ENCODE measurements at regions not wholly inside any gene's neighbourhood (a gene's known extent, or its start where the extent isn't known, plus 50 kb on each side); places are given as distances from the start of the nearest gene placed in this dataset.

DNA sequence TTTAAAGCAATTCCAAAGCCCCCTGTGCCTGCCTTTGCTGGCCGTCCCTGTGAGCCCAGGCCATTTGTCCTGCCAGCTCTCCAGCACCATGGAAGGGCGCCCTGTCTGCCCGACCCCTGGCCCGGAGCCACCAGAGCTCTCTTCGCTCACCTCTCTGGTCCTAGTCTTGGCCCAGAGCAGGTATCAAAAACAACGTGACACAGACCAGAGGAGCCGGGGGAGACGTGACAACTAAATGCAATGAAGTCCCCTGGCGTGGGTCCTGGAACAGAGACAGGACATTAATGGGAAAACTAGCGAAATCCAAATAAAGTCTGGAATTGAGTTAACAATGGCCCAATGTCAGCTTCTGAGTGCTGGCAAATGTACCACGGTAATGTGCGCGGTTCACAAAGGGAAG is 83.2 kb upstream of the DIO3 start:
- no peak for DNase-seq

DNA sequence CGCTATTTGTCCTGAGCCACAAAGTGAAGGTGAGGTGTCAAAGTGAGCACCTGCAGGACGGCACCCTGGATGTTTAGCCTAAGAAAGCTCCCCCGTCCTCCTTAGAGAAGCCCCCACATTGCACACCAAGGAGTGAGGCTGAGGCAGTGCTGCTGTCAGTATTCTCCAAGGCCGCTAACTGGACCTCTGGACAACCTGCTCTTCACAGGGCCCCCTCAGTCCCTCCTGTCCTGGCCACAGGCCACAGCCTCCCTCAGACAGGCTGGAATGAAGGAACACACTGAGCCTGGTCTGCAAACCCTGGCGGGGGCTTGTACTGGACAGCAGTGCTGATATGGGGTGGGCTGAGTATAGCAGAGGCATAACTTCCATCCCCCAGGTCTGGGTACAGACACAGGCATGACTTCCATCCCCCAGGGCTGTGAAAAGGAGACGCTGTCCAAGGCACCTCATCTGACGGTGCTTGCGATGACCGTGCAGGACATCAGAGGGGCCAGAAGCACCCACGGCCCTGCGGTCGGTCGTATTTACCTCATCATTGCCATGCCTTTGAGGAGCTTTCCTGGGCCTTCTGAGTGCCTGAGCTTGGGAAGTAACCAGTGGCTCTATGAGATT is 82.4 kb upstream of the DIO3 start:
- no peak for DNase-seq

DNA sequence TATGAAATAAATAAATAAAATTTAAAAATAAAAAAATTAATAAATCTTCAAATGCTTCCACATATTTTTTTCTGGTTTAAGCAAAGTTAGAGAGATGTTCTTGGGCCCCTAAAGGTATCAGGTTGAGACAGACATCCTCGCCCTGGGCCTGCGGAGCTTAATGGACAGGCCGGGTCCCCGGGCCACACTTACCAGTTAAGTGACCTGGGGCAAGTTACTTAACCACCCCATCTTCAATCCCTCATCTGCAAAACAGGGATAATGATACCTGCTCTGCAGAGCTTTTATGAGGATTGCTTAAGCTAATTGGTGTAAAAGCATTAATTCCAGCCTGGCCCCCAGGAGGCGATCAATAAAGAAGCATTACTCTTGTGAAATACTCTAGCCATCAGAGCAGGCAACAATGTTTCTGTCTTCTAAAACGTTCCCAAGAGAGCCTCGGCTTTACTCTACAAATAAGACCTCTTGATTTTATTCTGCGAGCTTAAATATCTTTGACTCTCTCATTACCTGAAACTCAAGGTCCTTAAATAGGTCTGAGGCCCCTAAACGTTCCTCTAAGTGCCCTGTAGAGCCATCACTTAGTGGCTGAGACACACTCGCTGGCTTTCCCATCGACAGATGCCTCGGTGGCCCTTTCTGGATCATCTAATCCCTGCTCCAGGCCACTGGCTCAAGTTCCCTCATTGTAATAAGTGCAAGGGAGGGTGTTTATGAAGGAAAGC is 81.1 kb upstream of the DIO3 start:
- DNase-seq: no peak

DNA sequence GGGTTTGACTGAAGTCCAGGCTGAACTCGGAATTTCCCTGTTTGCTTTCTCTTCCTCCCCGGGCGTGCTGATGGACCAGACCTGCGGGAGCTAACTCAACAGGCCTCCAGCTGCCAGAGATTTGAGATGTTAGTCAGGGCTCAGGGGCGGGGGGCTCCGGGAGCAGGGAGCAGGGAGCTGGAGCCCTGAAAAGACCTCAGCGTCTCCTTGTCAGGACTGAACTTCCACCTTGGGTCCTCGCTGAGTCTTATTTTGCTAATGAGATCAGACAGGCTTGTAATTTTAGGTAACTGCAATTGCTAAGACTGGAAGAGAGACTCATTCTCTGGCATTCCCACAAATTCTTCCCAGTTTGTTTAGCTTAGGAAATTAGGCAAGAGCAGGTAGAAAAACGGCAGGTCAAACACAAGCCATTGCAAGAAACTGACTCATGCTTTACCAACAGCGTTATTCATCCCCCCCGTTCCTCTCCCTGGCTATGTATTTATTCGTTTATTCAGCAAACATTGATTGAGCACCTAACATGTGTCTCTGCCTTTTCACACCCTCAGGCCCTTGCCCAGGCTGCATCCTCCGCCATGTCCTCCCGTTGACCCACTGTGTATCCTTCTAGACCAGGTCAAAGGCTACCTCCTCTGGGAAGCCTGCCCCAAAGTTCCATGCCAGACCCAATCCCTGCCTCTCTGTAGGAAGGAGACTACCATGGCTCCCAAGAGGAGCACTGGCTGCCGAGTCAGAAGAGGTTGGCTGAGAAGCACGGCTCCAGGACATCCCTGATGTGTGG is 80.4 kb upstream of the DIO3 start:
- no peak for DNase-seq

DNA sequence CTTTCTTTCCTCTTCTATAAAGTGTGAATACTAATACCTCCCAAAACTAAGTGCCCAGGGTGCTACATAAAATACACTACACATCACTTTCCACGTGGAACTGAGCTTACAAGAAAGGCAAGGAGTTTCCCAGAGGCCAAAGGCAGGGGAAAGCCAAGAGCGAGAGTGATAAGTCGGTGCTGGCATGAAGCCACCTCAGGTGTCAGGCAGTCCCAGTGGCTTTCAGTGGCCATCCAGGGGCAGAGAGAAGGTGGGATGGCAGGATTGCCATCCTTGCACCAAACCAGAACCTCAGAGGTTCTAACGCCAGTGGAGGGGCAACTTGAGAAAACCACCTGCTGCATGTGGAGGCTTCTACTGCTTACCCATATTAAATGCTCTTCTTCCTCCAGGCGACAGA is 79.7 kb upstream of the DIO3 start:
- no peak for DNase-seq

DNA sequence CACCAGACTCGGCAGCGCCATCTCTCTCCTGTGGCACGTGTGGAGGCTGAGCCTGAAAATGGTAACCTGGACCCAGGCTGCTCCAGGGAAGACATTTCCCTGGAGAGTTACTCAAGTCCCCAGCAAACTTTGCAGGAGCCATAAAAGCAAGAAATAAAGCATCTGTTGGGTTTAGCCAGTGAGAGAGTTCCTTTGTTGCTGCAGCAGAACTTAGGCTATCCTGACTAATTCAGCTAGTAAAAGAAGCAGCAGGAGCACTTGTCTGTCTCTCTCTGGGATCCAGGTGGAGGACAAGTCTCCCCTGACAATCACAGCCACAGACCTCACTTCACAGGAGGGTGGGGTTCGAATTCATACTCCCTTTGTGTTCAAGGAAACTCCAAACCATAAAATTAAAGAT is 79.2 kb upstream of the DIO3 start:
- DNase-seq: no peak

DNA sequence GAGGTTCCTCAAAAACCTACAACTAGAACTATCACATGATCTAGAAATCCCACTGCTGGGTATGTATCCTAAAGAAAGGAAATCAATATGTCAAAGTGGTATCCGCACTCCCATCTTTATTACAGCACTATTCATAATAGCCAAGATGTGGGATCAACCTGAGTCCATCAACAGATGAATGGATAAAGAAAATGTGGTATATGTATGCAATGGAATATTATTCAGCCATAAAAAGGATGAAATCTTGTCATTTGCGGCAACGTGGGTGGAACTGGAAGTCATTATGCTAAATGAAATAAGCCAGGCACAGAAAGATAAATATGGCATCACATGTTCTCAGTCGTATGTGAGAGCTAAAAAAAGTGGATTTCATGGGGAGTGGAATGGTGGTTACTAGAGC is 77.5 kb upstream of the DIO3 start:
- DNase-seq: no peak

DNA sequence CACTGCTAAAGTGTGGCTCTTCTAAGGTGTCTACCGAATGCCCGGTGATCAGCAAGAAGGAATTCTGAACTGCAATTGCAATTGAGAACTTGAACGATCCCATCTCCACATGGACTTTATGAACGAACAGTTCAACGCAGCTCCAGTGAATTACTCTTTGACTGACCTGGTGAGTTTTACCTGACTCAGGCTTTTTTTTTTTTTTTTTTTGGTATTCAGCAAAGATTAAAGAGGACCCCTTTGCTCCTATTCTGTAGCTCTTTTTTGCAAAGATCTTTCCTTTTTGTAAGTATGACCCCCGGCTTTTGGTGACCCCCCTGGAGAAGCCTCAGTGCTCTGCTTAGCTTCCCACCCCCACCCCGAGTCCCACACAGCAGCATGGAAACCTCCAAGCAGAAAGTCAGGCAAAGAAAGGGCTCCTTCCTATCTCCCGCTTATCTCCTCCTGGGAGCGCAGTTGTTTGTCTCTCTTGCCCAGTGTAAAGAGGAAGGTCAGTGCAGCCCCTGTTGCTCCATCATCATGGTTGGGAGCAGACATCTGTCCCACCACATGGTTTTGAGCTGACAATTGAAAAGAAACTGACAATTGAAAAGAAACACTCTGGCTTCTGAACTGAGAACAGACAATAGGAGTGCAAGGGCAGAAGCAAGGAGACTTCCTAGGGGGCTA is 72.1 kb upstream of the DIO3 start:
- no peak for DNase-seq

DNA sequence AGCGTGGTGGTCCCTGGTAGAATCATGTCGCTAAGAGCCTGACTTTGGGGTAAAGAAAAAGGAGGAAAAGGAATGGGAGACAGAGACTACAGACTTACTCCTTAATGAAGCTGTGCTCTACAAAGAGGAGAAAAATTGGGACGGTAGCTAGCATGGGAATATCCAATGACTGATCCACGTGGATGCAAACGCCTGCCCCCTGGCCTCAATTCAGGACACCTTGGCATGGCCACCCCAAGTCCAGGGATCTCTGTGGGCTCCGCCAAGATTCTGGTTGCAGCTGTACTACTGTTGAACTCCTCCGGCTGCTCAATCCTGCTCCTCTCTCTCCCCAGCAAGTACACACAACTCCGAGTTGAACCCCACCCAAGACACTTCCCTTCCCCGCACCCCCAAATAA is 70.5 kb upstream of the DIO3 start:
- no peak for DNase-seq

DNA sequence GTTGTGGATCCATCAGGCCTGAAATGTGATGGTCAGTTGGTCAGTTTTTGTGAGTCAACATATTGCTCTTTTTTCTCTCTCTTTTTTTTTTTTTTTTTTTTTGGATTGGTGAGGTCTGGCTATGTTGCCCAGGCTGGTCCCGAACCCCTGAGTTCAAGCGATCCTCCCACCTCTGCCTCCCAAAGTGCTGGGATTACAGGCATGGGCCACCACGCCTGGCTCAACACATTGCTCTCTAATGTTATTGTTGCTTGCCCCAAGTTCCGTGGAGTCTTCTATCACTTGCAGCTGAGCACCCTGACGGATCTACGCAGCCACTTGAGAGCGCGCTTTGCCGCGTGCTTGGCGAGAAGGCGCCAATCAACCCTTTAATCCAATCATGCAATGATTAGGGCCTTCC is 69.5 kb upstream of the DIO3 start:
- no peak for DNase-seq

DNA sequence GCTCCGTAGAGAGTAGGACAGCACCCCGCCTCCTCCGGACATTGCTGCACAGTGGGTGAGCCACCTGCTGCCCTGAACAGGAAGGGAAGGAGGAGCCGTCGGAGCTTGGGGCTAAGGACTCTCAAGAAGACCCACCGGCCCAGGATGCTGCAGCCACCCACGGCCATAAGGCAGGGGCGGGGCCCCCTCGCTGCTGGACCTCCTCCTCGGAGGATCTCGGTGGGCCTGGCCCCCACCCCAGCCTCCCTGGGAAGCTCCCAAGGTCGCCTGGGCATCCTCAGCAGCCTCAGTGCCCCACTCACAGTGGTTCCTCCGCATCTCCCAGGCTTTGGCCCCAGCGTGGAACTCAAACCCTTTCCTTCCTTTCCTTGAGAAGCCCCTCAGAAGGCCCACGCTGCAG is 68.6 kb upstream of the DIO3 start:
- DNase-seq: no peak

DNA sequence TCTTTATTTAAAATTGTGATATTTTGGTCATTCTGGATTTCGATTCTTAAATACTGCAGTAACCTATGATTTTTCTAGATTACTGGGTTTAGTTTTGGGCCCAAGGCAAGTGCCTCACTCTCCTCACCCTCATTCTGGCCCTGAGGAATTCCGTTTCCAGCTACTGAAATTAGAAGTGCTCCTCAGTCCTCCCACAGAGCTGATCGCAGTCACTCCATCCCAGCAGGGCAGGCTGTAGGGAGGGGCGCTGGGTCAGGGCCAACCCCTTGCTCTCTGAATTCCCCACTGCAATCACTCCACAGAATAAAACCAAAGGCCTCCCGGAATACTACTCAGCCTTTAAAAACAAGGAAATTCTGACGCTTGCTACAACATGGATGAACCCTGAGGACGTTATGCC is 66.5 kb upstream of the DIO3 start:
- no peak for DNase-seq

DNA sequence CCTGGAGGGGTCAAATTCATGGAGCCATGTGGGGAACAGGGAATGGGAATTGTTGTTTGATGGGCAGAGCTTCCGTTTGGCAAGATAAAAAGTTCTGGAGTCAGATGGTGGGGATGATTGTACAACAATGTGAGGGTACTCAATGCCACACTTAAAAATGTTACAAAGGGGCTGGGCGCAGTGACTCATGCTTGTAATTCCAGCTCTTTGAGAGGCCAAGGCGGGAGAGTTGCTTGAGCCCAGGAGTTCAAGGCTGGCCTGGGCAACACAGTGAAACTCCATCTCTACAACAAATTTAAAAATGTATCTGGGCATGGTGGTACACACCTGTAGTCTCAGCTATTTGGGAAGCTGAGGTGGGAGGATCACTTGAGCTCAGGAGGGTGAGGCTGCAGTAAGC is 66.0 kb upstream of the DIO3 start:
- no peak for DNase-seq

DNA sequence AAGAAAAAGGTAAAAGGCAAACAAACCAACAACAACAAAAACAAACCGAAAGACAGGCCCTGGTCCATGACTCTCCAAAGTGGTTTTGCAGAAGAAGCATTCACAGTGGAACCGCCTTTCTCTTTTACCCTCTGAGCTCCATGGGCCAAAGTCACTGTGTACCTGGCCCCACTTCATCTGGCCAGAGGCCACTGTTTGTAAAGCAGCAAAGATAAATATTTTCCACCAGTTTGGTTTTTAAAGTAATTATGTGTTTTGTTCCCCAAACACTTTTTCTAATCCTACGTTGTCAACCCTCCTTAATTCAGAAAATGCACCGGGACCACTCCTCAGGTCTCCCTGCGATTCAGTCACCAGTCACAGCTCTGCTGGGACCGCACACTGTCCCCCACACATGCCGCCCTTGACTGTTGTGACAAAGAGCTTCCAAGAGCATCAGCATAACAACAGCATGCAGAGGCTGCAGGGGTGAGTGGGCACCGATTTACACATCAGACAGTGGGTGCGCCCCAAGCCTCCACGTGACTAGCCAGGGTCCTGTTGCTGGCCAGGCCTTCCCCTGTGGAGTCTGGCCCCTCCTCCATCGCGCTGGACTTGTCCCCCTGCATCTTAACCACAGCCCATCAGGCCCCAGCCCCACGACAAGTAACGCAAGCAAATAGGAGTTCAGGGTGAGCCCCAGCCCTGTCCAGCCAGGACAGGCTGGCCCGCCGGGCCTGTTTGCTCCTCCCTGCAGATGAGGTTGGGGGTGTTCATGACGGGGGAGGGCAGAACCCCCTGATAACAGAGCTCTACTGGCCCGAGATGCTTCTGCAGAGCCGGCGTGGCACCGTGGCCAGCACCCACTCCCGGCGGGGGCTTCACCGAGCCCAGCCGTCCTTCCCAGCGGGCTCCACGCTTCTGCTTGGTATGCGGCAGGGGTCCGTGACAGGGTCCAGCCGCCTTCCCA is 65.2 kb upstream of the DIO3 start:
- no peak for DNase-seq

DNA sequence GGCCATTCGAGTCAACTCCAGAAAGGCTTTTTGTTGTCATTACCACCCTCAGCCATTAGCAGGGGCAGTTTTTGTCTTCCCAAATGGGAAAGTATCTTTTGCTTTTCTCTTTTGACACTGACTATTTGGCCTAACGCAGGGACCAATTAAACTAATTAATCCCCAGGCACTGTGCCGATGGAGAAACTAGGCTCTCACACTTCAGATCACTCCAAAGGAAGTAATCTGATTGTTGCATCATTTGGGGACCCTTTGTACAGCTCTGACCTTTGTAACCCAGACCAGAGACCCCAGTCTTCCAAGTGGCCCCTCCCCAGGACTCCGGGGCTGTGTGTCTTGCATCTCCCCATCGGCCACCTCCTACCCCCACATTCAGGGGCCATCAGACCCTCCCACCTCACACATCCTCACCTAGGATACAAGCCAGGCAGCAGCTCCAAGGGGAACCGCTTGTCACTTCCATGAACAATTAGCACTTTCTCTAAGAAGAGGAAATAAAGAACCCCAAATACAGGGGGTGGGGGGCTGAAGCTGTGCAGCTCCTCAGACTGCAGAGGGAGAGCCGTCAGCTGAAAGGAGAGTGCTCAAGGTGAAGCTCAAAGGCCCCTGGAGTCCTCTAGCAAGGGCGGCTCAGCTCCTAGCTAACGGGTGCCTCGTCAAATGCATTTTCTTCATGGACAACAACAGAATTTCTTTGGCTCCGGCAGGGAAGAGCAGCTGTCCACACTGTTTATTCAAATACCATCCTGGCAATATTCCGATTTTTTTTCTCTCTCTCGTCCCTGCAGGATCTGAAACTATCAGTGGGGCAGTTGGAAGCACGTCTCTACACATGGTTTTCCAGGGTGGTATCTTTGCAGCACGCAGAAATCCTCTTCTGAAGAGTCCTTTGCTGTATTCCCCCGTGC is 64.3 kb upstream of the DIO3 start:
- DNase-seq: no peak

DNA sequence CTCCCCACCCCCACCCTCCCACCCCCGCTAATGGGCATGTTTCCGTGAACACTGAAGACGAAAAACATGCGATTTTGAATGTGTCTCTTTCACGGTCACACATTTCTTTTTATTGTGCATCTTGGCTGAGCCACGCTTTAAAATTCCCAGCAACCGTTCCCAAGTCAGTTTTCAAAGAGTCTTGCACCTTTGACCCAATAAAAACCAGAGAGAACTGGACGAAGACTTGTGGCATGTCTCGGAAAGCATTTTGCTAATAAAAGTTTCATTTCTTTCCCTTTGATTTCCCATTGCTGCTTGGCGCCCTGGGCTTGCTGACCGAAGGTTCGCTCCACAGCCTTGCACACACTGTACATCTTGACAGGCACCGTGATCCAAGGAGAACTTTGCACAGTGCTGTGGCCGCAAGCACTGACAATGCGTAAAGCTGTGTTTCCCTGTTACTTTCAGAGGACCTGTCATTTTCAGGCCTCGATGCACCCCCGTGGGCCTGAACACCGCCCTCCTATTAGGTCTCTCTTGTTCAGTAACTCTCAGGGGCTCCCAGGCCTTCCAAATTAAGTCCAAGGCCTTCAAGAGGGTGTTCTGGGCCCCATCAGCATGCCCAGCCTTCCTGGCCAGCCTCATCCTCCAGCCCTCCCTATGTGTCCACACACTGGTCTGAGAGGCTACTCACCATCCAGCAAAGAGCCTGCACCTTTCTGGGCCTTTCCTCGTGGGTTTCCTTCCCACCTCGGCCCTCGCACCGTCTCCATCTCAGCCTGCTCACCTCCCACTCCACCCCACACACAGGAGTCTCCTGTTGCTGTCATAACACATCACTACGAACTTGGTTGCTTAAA is 63.4 kb upstream of the DIO3 start:
- no peak for DNase-seq

DNA sequence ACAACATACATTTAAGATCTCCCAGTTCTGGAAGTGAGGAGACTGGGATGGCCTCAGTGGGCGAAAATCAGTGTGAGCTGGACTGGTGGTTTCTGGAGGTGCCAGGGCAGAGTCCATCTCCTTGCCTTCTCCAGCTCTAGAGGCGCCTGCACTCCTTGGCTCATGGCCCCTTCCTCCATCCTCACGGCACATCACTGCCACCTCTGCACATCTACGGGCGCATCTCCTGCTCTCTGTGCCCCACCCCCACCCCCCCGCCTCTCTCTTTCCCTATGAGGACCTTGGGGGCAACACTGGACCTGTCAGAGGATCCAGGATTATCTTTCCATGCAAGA is 62.8 kb upstream of the DIO3 start:
- no peak for DNase-seq

DNA sequence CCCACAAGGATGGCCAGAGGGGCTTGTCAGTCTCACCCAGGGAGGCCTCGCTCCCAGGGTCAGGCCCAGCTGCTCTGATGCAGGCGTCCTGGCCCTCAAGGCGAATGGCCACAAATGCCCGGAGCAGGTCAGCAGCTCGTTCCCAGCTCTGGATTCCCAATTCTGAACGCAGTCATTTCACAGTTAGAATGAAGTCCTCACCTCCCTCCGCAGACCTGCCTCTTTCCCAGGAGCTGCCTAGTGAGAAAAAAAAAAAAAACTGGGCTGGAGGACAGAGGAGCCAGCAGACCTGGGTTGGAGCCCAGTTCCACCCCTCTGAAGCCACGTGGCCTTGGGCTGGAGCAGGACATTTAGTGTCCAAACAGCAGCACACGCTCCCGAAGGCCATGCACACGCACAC is 62.2 kb upstream of the DIO3 start:
- DNase-seq: no peak

DNA sequence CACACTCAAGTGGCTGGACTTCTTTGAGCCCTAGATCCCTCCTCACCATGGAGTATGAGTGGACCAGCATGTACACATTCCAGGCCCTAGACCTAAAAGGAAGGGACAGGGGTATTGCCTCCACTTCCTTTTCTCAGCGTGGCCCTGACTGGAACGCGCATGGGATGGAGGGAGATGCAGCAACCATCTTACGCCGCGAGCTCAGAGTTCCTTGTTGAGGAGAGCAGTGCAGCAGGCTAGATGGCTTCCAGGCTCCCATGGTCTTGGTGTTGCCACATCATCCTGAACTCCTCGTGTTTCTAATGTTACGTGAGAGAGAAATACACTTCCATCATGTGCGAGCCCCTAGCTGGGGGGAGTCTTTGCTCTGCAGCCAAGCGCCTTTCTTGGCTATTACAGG is 61.8 kb upstream of the DIO3 start:
- DNase-seq: no peak

DNA sequence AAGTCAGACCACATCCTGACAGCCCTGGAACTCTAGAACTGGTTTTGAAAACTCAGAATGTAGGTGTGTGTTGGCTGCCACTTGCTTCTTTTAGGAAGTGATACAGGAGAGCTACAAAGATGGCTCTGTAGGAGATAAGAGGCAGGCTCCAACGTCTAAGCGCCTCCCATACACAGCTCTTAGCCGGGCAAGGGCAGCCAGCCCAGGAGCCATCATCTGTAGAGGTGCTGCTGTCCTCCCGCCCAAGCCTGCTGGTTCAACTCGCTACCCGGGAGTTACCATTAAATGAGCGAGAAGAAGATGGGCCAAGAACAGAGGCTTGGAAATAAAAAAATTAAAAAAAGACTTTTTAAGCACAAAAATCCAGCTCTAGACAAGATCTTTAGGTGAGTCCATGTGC is 61.2 kb upstream of the DIO3 start:
- DNase-seq: no peak

DNA sequence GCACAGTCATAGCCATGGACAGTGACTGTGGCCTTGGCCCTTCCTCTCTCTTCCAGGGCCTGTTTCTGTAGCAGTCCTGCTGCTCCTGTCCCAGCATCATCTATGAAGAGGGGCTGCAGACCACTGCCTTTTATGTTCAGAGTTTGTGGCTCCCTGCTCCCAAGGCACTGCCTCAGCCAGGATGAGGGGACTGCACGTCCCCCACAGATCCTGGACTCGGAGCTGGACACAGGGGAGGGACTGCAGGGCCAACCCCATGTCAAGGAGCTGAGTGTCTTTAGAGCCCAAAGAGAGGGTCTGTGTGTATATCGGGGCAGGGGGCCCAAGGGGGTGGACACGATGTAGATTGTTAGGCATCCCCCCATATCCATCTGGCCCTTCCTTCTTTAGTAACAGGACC is 60.6 kb upstream of the DIO3 start:
- DNase-seq: no peak

All from NCI-H2029 (cell line).